Endothelial cell of umbilical vein (primary cell): ENCODE measurements at regions not wholly inside any gene's neighbourhood (a gene's known extent, or its start where the extent isn't known, plus 50 kb on each side); places are given as distances from the start of the nearest gene placed in this dataset.

ENCODE experiments used
- BruUV-seq: library from RNA; stranded (reverse); fragments of 400-500 nt; replicated peaks from 2 replicates; lab custom pipeline; 2021; lab: Mats Ljungman, UMichigan
- CTCF ChIA-PET: fragments of 300-600, 350-600 bp; sonication (Branson Sonifier 250); formaldehyde crosslinking; loops from one replicate; lab custom pipeline; 2021; ENCODE audit warnings: antibody characterized with exemption, inconsistent platforms; lab: Charles Lee
- POLR2A ChIA-PET: fragments of 300-600, 350-600 bp; sonication (Branson Sonifier 250); formaldehyde crosslinking; loops from one replicate; lab custom pipeline; 2021; ENCODE audit warnings: antibody characterized with exemption, inconsistent platforms; lab: Charles Lee
- DNase-seq: peaks from one replicate; pipeline ENCODE4 v3.0.0-alpha.2; 2011; ENCODE audit warnings: low read depth, low spot score
- FAIRE-seq: peaks from 2 replicates; lab custom pipeline; 2011; peaks lifted over from hg19 to GRCh38; lab: Jason Lieb, UNC
- H2AFZ ChIP-seq: 2 replicates; pipeline ENCODE4 v1.6.0; 2012; ENCODE audit warnings: low read depth, low read length, control low read depth, inconsistent platforms
- H3K27ac ChIP-seq: 2 replicates; pipeline ENCODE4 v1.5.1; 2011; ENCODE audit warnings: low read depth, mild to moderate bottlenecking, control low read depth, low read length, moderate library complexity; ENCODE audit not compliant: insufficient read depth
- H3K27me3 ChIP-seq, 2 experiments: 2 replicates each; pipeline versions ENCODE4 v1.6.0 to v1.6.1; 2011; ENCODE audit warnings: low read length in 2 of 2, mixed read lengths in 1 of 2; ENCODE audit not compliant: control insufficient read depth in 2 of 2, insufficient read depth in 2 of 2
- H3K36me3 ChIP-seq, 2 experiments: 2 replicates in 1 of 2; 3 replicates in 1 of 2; pipeline ENCODE4 v1.5.1; 2011; ENCODE audit warnings: low read length in 2 of 2, mild to moderate bottlenecking in 1 of 2, moderate library complexity in 1 of 2; ENCODE audit not compliant: control insufficient read depth in 2 of 2, insufficient read depth in 2 of 2; ENCODE audit errors: extremely low read depth in 1 of 2
- H3K4me1 ChIP-seq: 3 replicates; pipeline ENCODE4 v1.5.1; 2011; ENCODE audit warnings: mild to moderate bottlenecking, low read length; ENCODE audit not compliant: control insufficient read depth, insufficient read depth; ENCODE audit errors: extremely low read depth
- H3K4me2 ChIP-seq: 2 replicates; pipeline ENCODE4 v1.6.1; 2011; ENCODE audit warnings: low read length, control low read depth, mixed read lengths; ENCODE audit not compliant: insufficient read depth
- H3K4me3 ChIP-seq, 3 experiments: fragments of 200-600 bp in 1 of 3; sonication (generic), shearing (Covaris generic) in 1 of 3; replicated peaks in 1 of 3; 2 replicates each; pipeline ENCODE4 v1.5.1; 2011 to 2016; ENCODE audit warnings: control low read depth in 3 of 3, low read length in 3 of 3, mild to moderate bottlenecking in 2 of 3, inconsistent platforms in 1 of 3, low read depth in 1 of 3, moderate library complexity in 1 of 3; ENCODE audit not compliant: insufficient read depth in 1 of 3
- H3K79me2 ChIP-seq: 2 replicates; pipeline ENCODE4 v1.6.0; 2012; ENCODE audit warnings: low read length, inconsistent platforms; ENCODE audit not compliant: control insufficient read depth, insufficient read depth
- H3K9ac ChIP-seq: replicated peaks from 2 replicates; pipeline ENCODE3; 2011; ENCODE audit warnings: low read length, control low read depth; ENCODE audit not compliant: insufficient read depth; ENCODE audit errors: extremely low read depth
- H3K9me1 ChIP-seq: replicated peaks from 3 replicates; pipeline ENCODE4 v1.6.0; 2011; ENCODE audit warnings: mild to moderate bottlenecking, low read length; ENCODE audit not compliant: control insufficient read depth, insufficient read depth; ENCODE audit errors: extremely low read depth
- H3K9me3 ChIP-seq: replicated peaks from 2 replicates; pipeline ENCODE4 v1.5.1; 2012; ENCODE audit warnings: low read length, inconsistent platforms; ENCODE audit not compliant: control insufficient read depth, insufficient read depth
- H4K20me1 ChIP-seq: replicated peaks from 2 replicates; pipeline ENCODE3; 2011; ENCODE audit warnings: mild to moderate bottlenecking, low read length; ENCODE audit not compliant: control insufficient read depth, insufficient read depth; ENCODE audit errors: extremely low read depth
- CTCF ChIP-seq, 2 donors: IDR thresholded peaks; 1 replicate in 1 of 2; 2 replicates in 1 of 2; pipeline ENCODE4 v1.5.1; 2011; ENCODE audit warnings: low read length in 2 of 2, mild to moderate bottlenecking in 2 of 2, moderate library complexity in 2 of 2, control low read depth in 1 of 2, inconsistent platforms in 1 of 2, low read depth in 1 of 2; ENCODE audit not compliant: insufficient read depth in 1 of 2; ENCODE audit errors: extremely low read depth in 1 of 2
- EZH2 ChIP-seq: IDR thresholded peaks from 2 replicates; pipeline ENCODE4 v1.6.1; 2012; ENCODE audit warnings: borderline replicate concordance, low read depth, mild to moderate bottlenecking, moderate library complexity, low read length, inconsistent platforms; ENCODE audit not compliant: severe bottlenecking
- FOS ChIP-seq: IDR thresholded peaks from 2 replicates; pipeline ENCODE4 v1.6.1; 2011; ENCODE audit warnings: mild to moderate bottlenecking, low read length, moderate library complexity, borderline replicate concordance; ENCODE audit not compliant: insufficient read depth
- GATA2 ChIP-seq: IDR thresholded peaks from 2 replicates; pipeline ENCODE4 v1.7.0; 2011; ENCODE audit warnings: low read depth, mild to moderate bottlenecking, moderate library complexity, mixed read lengths, low read length; ENCODE audit not compliant: insufficient read length, insufficient read depth
- JUN ChIP-seq: IDR thresholded peaks from 2 replicates; pipeline ENCODE4 v1.6.1; 2011; ENCODE audit warnings: borderline replicate concordance, low read depth; ENCODE audit not compliant: insufficient read length, insufficient read depth
- MYC ChIP-seq: IDR thresholded peaks from one replicate; pipeline ENCODE4 v1.6.1; 2011; ENCODE audit warnings: mild to moderate bottlenecking, low read depth, low read length
- POLR2A ChIP-seq: IDR thresholded peaks from 2 replicates; pipeline ENCODE4 v1.6.1; 2012; ENCODE audit warnings: low read depth, mild to moderate bottlenecking, control low read depth, low read length
- POLR2AphosphoS5 ChIP-seq: IDR thresholded peaks from 2 replicates; pipeline ENCODE4 v1.6.1; 2012; ENCODE audit warnings: low read depth, mild to moderate bottlenecking, control low read depth, low read length, moderate library complexity; ENCODE audit not compliant: insufficient read depth
- dilution Hi-C: fragments of 300-500 bp; cut with MboI; formaldehyde crosslinking; loops from one replicate; pipeline ENCODE4 v1.15.0; 2019; ENCODE audit warnings: low sequenced_read_pairs; ENCODE audit not compliant: extremely low pct_ligation_motif_present
- intact Hi-C: fragments of 100-400 bp; cut with micrococcal nuclease; formaldehyde crosslinking; loops from one replicate; pipeline ENCODE4 v1.10.0; 2022
- TF ChIP-seq, protein P1 (sequence below): IDR thresholded peaks from 2 replicates; pipeline ENCODE4 v1.6.1; 2011; ENCODE audit not compliant: insufficient read depth, insufficient read length

- dilution Hi-C loops (no loop called here), intact Hi-C loops (no loop called here)
- H3K27me3 ChIP-seq: no peaks in the 10 kb centered on the region
- no peaks in the 10 kb centered on the region for H3K9me3 ChIP-seq
- TF ChIP-seq MYC: no peak
- TF ChIP-seq CTCF (IDR thresholded peaks at IDR 0.05; ENCODE audit: extremely low read depth in 1 of 2, insufficient read depth in 1 of 2, low read depth in 1 of 2, low read length in 2 of 2): no peak
- TF ChIP-seq GATA2: no peak
- TF ChIP-seq JUN: no peak
- TF ChIP-seq POLR2A: no peak
- TF ChIP-seq EZH2: no peak
- TF ChIP-seq POLR2AphosphoS5: no peak
- TF ChIP-seq FOS: no peak
- TF ChIP-seq, protein P1, sequence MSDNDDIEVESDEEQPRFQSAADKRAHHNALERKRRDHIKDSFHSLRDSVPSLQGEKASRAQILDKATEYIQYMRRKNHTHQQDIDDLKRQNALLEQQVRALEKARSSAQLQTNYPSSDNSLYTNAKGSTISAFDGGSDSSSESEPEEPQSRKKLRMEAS: no peak
- H3K79me2 ChIP-seq: no peaks in the 10 kb centered on the region
- no peaks in the 10 kb centered on the region for H3K36me3 ChIP-seq
- FAIRE-seq (no peak), DNase-seq (no peak)
- no peaks in the 10 kb centered on the region for H3K4me1 ChIP-seq
- no peak overlapping the region for H2AFZ ChIP-seq
- H3K4me2 ChIP-seq: no peak overlapping the region
- H4K20me1 ChIP-seq: no peaks in the 10 kb centered on the region
- BruUV-seq: no TSS peak
- CTCF ChIA-PET: no interaction called here
- no peaks in the 10 kb centered on the region for H3K9me1 ChIP-seq
- H3K27ac ChIP-seq: no peak overlapping the region
- POLR2A ChIA-PET: no interaction called here
- no peak overlapping the region for H3K9ac ChIP-seq
- H3K4me3 ChIP-seq: no peak overlapping the region
These were observed 252.9 kb upstream of the SFSWAP start for GRCh38 chr12:131458048-131458374.
